Left renal pelvis (tissue), 4 donors: ENCODE measurements at regions not wholly inside any gene's neighbourhood (a gene's known extent, or its start where the extent isn't known, plus 50 kb on each side); places are given as distances from the start of the nearest gene placed in this dataset.
A peak's percentile ranks its signal among the peaks of the same experiment; 100 is the strongest.

Source experiments
- DNase-seq, 4 donors: peaks; one replicate each; pipeline ENCODE4 v3.0.0-alpha.2; 2013; ENCODE audit warnings: low read depth in 4 of 4, low spot score in 3 of 4

GRCh38 chr1:110766336-110766647, 91.6 kb upstream of the KCNA3 start:
- no peak for DNase-seq

DNA sequence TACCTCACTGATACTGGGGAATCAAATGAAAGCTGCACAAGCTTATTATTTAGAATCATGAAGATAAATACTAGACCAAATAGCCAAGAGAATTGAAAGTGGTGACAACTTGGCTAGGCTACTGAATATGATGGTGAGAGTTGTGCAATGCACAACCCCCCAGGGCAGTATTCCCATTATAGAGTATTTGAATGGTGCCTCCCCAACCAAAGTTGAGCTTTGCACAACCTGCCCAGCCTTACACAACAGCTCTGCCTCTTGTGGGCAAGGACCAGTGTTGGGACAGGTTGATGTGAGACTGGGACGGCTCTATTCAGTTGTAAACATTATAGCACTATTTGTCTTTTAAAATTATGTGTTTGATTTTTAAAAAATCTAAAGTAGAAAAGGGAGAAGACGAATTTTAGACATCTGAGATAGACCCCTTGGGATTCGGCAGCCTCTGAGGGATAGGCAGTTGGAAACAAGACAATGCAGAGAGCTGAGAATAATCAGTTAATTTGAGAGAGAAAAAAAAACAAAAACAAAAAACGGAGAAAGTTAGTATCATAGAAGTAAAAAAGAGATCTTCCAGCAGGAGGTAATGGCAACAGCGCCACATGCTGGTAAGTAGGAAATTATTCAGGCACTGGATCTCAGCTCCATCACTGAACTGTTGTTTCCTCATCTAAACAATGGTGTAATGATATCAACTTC, 91.0 kb upstream of the KCNA3 start:
- DNase-seq = peak in 1 of 4 donors; percentile 3

DNA sequence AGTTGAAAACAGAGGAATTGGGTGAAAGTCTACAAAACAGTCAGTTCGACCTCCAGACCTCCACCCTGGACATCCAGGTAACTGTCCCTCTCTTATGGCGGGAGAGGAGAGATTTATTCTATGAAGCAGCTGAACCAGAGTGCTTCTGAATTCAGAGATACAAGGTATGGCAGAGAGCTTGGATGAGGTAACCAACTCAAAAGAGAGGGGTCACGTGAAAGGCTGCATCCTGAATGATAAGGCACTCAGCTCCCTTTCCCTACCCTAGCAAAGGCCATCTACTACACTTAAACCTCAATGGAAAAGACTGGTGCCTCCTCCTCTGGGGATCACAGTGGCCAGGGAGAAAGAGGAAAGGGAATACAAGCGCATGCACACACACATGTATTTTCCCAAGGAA, 88.4 kb upstream of the KCNA3 start:
- DNase-seq = no peak

DNA sequence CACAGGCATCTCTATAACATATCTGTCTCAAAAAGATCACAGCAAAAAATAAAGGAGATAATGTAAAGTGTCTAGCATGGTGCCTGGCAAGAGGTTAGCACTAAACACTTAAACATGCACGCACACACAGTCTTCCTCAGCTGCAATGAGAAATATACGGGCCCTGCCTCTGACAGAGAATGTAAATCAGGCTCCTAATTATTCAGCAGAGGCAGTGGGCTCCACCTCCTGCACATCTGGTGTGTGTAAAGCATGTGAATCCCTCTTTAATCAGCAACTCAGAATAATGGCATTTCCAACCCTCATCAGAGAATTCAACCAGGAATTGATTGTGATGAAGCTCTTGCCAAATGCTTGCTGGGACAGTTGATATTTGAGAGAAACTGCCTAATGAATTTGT, 85.6 kb upstream of the KCNA3 start:
- DNase-seq = no peak

DNA sequence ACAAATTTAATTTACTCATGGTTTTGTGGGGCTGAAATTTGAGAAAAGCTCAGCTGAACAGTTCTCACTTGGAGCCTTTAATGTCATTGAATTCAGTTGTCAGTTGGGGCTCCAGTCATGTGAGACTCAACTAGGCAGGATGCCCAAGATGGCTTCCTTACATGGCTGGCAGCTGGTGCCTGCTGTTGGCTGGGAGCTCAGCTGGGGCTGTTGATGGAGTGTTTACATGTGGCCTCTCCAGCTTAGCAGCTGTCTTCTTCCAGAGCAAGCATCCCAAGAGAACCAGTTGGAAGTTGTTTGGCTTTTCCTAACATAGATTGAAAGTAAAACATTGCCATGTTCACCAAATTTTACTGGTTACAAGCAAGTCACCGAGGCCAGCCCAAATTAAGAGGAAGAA, 81.8 kb upstream of the KCNA3 start:
- DNase-seq = no peak

DNA sequence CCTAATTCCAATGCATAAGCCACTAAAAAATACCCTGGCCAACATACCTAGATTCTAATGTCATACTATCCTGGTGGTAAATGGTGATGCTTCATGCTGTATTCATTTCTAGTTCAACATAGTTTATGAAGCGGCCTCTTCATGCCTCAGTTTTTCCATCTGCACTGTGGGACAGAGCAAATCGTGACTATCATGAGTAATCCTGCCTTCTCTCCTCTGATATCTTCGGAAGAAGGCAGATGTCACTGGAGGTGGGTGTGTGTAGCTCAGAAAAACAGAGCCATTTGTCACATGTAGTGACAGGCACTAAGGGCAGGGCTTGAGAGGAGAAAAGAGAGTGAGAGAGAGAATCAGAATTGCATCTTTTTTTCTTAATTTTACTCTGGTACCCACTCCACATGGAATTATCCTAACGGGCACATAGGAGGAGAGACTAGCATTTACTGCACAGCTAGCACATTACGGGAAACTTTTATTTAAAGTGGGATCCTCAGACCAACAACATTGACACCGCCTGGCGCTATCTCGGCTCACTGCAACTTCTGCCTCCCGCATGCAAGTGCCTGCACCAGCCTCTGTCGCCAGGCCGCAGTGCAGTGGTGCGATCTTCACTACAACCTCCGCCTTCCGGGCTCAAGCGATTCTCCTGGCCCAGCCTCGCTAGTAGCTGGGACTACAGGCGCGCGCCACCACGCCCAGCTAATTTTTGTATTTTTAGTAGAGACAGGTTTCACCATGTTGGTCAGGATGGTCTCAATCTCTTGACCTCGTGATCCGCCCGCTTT, 78.4 kb upstream of the KCNA3 start:
- DNase-seq = no peak

DNA sequence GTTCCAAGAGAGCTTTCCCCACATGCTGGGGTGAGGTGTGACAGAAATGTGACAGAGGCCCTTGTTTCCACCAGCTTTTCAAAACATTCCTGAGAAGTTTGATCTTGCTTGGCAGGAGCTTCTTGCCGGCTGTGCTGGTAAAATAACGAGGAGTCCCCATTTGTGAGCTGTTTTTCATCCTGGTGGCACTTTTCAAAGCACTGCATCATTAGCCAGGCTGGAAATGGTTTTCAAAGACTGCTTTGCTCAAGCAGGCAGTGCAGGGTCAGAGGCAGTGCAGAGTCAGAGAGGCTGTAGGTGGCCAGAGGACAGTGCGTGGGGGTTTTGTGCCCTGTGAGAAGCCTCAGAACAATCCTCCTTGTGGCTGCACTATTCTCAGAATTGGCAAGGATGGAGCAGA, 75.8 kb upstream of the KCNA3 start:
- DNase-seq = no peak

- DNase-seq = no peak
These were observed 75.2 kb upstream of the KCNA3 start for GRCh38 chr1:110749960-110750359.

GRCh38 chr1:110746644-110747259, 72.0 kb upstream of the KCNA3 start:
- peak; percentile 25 to 57 (median 48) for DNase-seq

DNA sequence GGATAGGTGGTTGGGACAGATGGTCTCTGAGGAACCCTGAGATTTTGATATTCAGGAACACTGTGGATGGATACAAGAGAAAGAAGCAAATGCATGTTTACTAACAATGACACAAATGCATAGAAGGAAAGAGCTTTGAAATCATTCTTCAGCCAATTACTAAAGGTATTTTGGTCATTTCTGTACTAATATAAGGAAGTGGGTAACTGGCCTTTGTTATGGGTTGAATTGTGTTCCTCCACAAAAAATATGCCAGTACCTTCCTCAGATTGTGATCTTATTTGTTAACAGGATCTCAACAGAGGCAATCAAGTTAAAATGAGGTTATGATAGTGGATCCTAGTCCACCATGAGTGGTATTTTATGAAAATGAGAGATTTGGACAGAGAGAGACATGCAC, 68.7 kb upstream of the KCNA3 start:
- DNase-seq = no peak

DNA sequence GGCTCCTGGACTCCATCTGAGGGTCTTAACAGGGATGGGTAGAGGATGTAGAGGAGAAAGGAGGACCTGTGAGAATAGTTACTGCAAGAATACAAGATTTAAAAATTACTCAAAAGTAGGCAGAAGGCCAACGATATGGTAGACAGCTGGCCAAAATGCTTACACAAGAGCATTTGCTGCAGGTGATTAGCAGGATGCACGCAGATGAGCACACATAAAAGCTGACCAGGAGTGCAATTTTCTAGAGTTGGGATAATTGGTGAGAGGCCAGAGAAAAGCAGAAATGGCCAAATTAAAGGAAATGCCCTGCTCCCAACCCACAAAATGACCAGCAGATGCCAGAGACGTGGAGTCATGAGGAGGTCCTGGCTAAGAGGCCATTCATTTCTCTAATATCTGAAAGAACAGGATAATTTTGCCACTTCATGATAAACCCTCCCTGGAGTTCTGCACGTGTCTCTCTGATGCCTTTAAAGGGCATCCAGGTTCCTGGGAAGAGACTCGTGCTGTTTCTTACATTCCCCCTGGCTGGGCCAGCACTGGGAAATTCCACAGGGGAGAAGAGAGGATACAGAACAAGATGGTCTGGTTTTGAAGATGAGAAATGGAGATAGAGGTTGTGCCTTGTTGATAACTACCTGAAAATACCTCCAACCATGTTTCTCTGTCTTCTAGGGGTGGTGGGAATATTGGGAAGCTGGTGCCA, 62.3 kb upstream of the KCNA3 start:
- no peak for DNase-seq

GRCh38 chr1:110734133-110734680, 59.5 kb upstream of the KCNA3 start:
- DNase-seq = no peak

- no peak for DNase-seq
These were observed 56.8 kb upstream of the KCNA3 start for GRCh38 chr1:110731529-110731928.

GRCh38 chr1:110728388-110729001, 53.8 kb upstream of the KCNA3 start:
- DNase-seq = no peak

DNA sequence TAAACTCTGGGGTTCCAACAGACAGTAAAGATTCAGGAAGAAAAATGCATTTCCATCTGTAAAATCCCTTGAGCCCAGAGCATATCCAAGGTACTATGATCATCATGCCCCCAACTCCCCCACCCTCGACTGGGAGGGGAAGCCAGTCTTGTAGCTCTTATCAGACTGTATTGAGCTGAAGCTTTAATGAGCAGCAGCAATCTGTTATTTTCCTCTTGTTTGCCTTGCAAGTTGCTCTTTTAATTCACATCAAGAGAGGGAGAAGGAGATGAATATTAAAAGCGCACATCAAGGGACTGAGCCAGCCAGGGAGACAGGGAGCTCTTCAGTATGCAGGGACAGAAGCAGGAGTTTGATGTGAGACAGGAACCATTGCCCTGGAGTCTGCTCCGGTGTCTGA, 52.5 kb upstream of the KCNA3 start:
- DNase-seq = no peak

DNA sequence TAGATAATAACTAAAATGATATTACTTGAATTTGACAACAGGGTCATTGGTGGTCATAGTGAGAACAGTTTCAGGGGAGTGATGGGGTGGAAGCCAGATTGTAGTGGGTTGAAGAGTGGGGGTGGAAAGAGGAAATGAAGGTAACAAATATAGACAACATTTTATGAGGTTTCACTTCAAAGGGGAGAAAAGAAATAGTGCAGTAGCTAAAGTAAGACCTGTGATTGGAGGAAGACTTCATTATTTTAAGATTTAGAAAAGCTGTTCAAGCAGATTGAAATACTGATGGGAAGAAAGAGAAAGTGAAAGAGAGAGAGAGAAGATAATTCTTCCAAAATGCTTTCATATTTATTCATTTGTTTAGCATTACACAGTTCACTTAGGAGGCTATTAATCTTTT, 52.0 kb upstream of the KCNA3 start:
- DNase-seq = no peak
